SK-N-SH (cell line): ENCODE measurements at regions not wholly inside any gene's neighbourhood (a gene's known extent, or its start where the extent isn't known, plus 50 kb on each side); places are given as distances from the start of the nearest gene placed in this dataset.

Experiments used
- CTCF ChIA-PET: fragments of 300-600, 350-600 bp; formaldehyde crosslinking; extraction: SDS; loops from one replicate; lab custom pipeline; 2021; lab: Yijun Ruan, JAX
- POLR2A ChIA-PET: fragments of 350-600 bp; sonication (Branson Sonifier 250); formaldehyde crosslinking; extraction: SDS; loops from one replicate; lab custom pipeline; 2020; ENCODE audit warnings: antibody characterized with exemption, inconsistent platforms; lab: Yijun Ruan, JAX
- DNase-seq: peaks from one replicate; pipeline ENCODE4 v3.0.0; 2012
- H2AFZ ChIP-seq: fragments of 200-600 bp; sonication (generic); 2 replicates; pipeline ENCODE4 v1.8.1; 2016; ENCODE audit warnings: antibody characterized with exemption, mild to moderate bottlenecking, low read depth
- H3F3A ChIP-seq: fragments of 200-600 bp; sonication (generic); replicated peaks from 2 replicates; pipeline ENCODE3; 2016; ENCODE audit warnings: antibody characterized with exemption, mild to moderate bottlenecking; ENCODE audit not compliant: insufficient read depth
- H3K27ac ChIP-seq, 2 experiments: fragments of 200-500 bp in 1 of 2; fragments of 200-600 bp in 1 of 2; sonication (Bioruptor generic) in 1 of 2; sonication (generic), shearing (Covaris generic) in 1 of 2; 2 replicates each; pipeline versions ENCODE4 v1.5.1 to v1.6.1; 2014 to 2016; ENCODE audit warnings: low read depth in 2 of 2, inconsistent platforms in 1 of 2, low read length in 1 of 2, mild to moderate bottlenecking in 1 of 2, mixed read lengths in 1 of 2
- H3K27me3 ChIP-seq: fragments of 200-600 bp; sonication (generic), shearing (Covaris generic); 2 replicates; pipeline ENCODE4 v1.6.1; 2016; ENCODE audit warnings: mixed run types; ENCODE audit not compliant: insufficient read depth
- H3K36me3 ChIP-seq, 2 experiments: fragments of 200-500 bp in 1 of 2; fragments of 200-600 bp in 1 of 2; sonication (Bioruptor generic) in 1 of 2; sonication (generic) in 1 of 2; replicated peaks in 1 of 2; 2 replicates each; pipeline versions ENCODE3 to v1.5.1; 2014 to 2016; ENCODE audit warnings: low read length in 1 of 2, mild to moderate bottlenecking in 1 of 2; ENCODE audit not compliant: insufficient read depth in 2 of 2, control insufficient read depth in 1 of 2
- H3K4me1 ChIP-seq, 2 experiments: fragments of 200-500 bp in 1 of 2; fragments of 200-600 bp in 1 of 2; sonication (Bioruptor generic) in 1 of 2; sonication (generic), shearing (Covaris generic) in 1 of 2; 2 replicates each; pipeline versions ENCODE4 v1.5.1 to v1.6.1; 2014 to 2016; ENCODE audit warnings: low read depth in 1 of 2, low read length in 1 of 2, mixed run types in 1 of 2; ENCODE audit not compliant: insufficient read depth in 2 of 2, control insufficient read depth in 1 of 2
- H3K4me2 ChIP-seq: fragments of 200-600 bp; sonication (generic), shearing (Covaris generic); 2 replicates; pipeline ENCODE4 v1.6.1; 2017; ENCODE audit warnings: mixed run types
- H3K4me3 ChIP-seq, 2 experiments: fragments of 200-500 bp in 1 of 2; fragments of 200-600 bp in 1 of 2; sonication (Bioruptor generic) in 1 of 2; sonication (generic), shearing (Covaris generic) in 1 of 2; 2 replicates each; pipeline versions ENCODE4 v1.5.1 to v1.8.1; 2014 to 2016; ENCODE audit warnings: low read depth in 2 of 2, inconsistent platforms in 1 of 2, low read length in 1 of 2, mild to moderate bottlenecking in 1 of 2, mixed read lengths in 1 of 2, moderate library complexity in 1 of 2
- H3K79me2 ChIP-seq: fragments of 200-600 bp; sonication (generic); 2 replicates; pipeline ENCODE4 v1.8.1; 2017; ENCODE audit warnings: mild to moderate bottlenecking; ENCODE audit not compliant: insufficient read depth
- H3K9ac ChIP-seq: fragments of 200-600 bp; sonication (generic); 2 replicates; pipeline ENCODE4 v1.6.1; 2017; ENCODE audit warnings: mixed run types
- H3K9me2 ChIP-seq: fragments of 200-600 bp; sonication (generic); 2 replicates; pipeline ENCODE4 v1.6.1; 2017; ENCODE audit warnings: mixed run types
- H3K9me3 ChIP-seq: fragments of 200-600 bp; sonication (generic); 2 replicates; pipeline ENCODE4 v1.6.1; 2017; ENCODE audit warnings: mixed run types, mild to moderate bottlenecking, moderate library complexity
- H4K20me1 ChIP-seq: fragments of 200-600 bp; sonication (generic); 2 replicates; pipeline ENCODE4 v1.6.1; 2017; ENCODE audit warnings: mild to moderate bottlenecking, mixed run types; ENCODE audit not compliant: insufficient read depth
- CHD2 ChIP-seq: fragments of 150-350 bp; IDR thresholded peaks from 2 replicates; pipeline ENCODE4 v1.6.1; 2018; ENCODE audit warnings: low read length; ENCODE audit not compliant: partially characterized antibody
- EP300 ChIP-seq, 2 experiments: IDR thresholded peaks; 2 replicates each; pipeline versions ENCODE4 v1.4.0 to v1.6.1; 2012; ENCODE audit warnings: borderline replicate concordance in 1 of 2, low read depth in 1 of 2, low read length in 1 of 2
- FOXJ3 ChIP-seq: sonication (generic); formaldehyde crosslinking; IDR thresholded peaks from 2 replicates; pipeline ENCODE4 v1.5.1; 2020; ENCODE audit warnings: mild to moderate bottlenecking, missing genetic modification reagents
- JUND ChIP-seq: IDR thresholded peaks from 2 replicates; pipeline ENCODE4 v1.4.0; 2012
- MEF2A ChIP-seq: IDR thresholded peaks from 2 replicates; pipeline ENCODE4 v1.4.0; 2012; ENCODE audit warnings: low read depth, borderline replicate concordance
- MXI1 ChIP-seq: IDR thresholded peaks from 2 replicates; pipeline ENCODE4 v1.6.1; 2012; ENCODE audit warnings: mild to moderate bottlenecking, low read depth, low read length, improper control_type of control experiment
- NFIC ChIP-seq: IDR thresholded peaks from 2 replicates; pipeline ENCODE4 v1.4.0; 2012; ENCODE audit warnings: borderline replicate concordance
- SIN3A ChIP-seq: IDR thresholded peaks from 2 replicates; pipeline ENCODE4 v1.6.1; 2012; ENCODE audit warnings: low read depth, mild to moderate bottlenecking, low read length, moderate library complexity, borderline replicate concordance
- SMC3 ChIP-seq: IDR thresholded peaks from 2 replicates; pipeline ENCODE4 v1.6.1; 2012; ENCODE audit warnings: low read depth, low read length, improper control_type of control experiment
- WGBS: methylation state at CpG from one replicate; pipeline ENCODE4 v1.1.6; 2017; ENCODE audit warnings: low lambda C conversion rate; 5-methylcytosine and 5-hydroxymethylcytosine counted together
- TF ChIP-seq, protein P1 (sequence below): IDR thresholded peaks from 2 replicates; pipeline ENCODE4 v1.4.0; 2012; ENCODE audit warnings: low read depth, borderline replicate concordance
- TF ChIP-seq, protein P2 (sequence below): fragments of 150-350 bp; IDR thresholded peaks from 2 replicates; pipeline ENCODE4 v1.6.1; 2016; ENCODE audit warnings: mild to moderate bottlenecking, low read depth, low read length
- TF ChIP-seq, protein P3 (sequence below): fragments of 150-350 bp; IDR thresholded peaks from 2 replicates; pipeline ENCODE4 v1.6.1; 2017; ENCODE audit warnings: antibody characterized with exemption, low read length, low read depth, borderline replicate concordance
- TF ChIP-seq, protein P4 (sequence below): fragments of 200-600 bp; sonication (generic); IDR thresholded peaks from 2 replicates; pipeline ENCODE4 v1.6.1; 2017; ENCODE audit warnings: antibody characterized with exemption, mild to moderate bottlenecking, moderate library complexity
- TF ChIP-seq, protein P5 (sequence below): IDR thresholded peaks from 2 replicates; pipeline ENCODE4; 2012

DNA sequence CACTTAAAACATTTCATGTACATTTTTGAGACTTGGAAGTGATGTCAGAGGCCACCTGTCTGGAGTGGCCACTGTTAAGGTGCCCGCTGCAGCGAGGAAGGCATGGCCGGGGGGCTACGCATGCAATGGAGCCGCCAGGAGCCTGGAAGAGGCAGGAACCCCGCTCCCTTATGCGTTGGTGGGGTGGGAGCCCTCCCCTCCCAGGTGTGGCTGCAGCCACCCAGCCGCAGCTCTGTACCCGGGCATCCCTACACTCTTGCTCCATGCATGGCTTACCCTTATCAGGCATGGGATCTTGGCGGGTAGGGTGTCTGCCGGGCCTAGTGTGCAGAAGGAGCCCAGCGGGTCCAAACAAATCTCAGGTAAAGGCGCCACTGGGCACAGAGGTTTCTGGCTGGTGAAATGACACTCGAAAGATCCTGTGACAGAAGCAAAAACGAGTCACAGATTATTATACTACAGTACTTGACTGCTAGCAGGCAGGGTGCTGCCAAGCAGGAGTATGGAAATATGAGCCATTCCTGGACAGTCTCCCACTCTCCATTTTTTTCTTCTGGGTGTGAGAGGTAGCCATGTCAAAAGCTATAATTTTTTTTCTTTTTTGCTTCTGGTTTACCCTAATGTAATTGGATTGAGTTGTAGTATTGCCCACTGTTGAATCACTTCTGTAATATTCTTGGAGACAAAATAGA is 1606.3 kb upstream of the MIR17HG start:
- no peak for DNase-seq
- POLR2A ChIA-PET: no interaction called here
- no peaks in the 10 kb centered on the region for H3K36me3 ChIP-seq
- H3K79me2 ChIP-seq: no peaks in the 10 kb centered on the region
- TF ChIP-seq FOXJ3 (CRISPR knock-in tag) (no peak), JUND (no peak), SIN3A (no peak), CHD2 (no peak), MEF2A (no peak), SMC3 (no peak), MXI1 (no peak), EP300 (IDR thresholded peaks at IDR 0.05; ENCODE audit: borderline replicate concordance in 1 of 2, low read depth in 1 of 2, low read length in 1 of 2) (no peak), NFIC (no peak)
- TF ChIP-seq, protein P1, sequence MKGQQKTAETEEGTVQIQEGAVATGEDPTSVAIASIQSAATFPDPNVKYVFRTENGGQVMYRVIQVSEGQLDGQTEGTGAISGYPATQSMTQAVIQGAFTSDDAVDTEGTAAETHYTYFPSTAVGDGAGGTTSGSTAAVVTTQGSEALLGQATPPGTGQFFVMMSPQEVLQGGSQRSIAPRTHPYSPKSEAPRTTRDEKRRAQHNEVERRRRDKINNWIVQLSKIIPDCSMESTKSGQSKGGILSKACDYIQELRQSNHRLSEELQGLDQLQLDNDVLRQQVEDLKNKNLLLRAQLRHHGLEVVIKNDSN: no peak
- TF ChIP-seq, protein P2, sequence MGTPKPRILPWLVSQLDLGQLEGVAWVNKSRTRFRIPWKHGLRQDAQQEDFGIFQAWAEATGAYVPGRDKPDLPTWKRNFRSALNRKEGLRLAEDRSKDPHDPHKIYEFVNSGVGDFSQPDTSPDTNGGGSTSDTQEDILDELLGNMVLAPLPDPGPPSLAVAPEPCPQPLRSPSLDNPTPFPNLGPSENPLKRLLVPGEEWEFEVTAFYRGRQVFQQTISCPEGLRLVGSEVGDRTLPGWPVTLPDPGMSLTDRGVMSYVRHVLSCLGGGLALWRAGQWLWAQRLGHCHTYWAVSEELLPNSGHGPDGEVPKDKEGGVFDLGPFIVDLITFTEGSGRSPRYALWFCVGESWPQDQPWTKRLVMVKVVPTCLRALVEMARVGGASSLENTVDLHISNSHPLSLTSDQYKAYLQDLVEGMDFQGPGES: no peak
- TF ChIP-seq, protein P3, sequence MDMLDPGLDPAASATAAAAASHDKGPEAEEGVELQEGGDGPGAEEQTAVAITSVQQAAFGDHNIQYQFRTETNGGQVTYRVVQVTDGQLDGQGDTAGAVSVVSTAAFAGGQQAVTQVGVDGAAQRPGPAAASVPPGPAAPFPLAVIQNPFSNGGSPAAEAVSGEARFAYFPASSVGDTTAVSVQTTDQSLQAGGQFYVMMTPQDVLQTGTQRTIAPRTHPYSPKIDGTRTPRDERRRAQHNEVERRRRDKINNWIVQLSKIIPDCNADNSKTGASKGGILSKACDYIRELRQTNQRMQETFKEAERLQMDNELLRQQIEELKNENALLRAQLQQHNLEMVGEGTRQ: no peak
- TF ChIP-seq, protein P4, sequence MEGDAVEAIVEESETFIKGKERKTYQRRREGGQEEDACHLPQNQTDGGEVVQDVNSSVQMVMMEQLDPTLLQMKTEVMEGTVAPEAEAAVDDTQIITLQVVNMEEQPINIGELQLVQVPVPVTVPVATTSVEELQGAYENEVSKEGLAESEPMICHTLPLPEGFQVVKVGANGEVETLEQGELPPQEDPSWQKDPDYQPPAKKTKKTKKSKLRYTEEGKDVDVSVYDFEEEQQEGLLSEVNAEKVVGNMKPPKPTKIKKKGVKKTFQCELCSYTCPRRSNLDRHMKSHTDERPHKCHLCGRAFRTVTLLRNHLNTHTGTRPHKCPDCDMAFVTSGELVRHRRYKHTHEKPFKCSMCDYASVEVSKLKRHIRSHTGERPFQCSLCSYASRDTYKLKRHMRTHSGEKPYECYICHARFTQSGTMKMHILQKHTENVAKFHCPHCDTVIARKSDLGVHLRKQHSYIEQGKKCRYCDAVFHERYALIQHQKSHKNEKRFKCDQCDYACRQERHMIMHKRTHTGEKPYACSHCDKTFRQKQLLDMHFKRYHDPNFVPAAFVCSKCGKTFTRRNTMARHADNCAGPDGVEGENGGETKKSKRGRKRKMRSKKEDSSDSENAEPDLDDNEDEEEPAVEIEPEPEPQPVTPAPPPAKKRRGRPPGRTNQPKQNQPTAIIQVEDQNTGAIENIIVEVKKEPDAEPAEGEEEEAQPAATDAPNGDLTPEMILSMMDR: no peak
- TF ChIP-seq, protein P5, sequence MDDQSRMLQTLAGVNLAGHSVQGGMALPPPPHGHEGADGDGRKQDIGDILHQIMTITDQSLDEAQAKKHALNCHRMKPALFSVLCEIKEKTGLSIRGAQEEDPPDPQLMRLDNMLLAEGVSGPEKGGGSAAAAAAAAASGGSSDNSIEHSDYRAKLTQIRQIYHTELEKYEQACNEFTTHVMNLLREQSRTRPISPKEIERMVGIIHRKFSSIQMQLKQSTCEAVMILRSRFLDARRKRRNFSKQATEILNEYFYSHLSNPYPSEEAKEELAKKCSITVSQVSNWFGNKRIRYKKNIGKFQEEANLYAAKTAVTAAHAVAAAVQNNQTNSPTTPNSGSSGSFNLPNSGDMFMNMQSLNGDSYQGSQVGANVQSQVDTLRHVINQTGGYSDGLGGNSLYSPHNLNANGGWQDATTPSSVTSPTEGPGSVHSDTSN: no peak
- H3K9me3 ChIP-seq: no peaks in the 10 kb centered on the region
- no peaks in the 10 kb centered on the region; a peak in 1 of 4 replicates for H3K4me1 ChIP-seq
- no peak overlapping the region for H3K27ac ChIP-seq
- H3K9ac ChIP-seq: no peak overlapping the region
- CTCF ChIA-PET: no interaction called here
- H3F3A ChIP-seq: no peaks in the 10 kb centered on the region
- H4K20me1 ChIP-seq: no peaks in the 10 kb centered on the region
- H3K9me2 ChIP-seq: no peaks in the 10 kb centered on the region
- H3K4me2 ChIP-seq: no peak overlapping the region
- H2AFZ ChIP-seq: no peak overlapping the region
- 57% methylated on average over 9 of the region's 15 CpGs for WGBS
- no peak overlapping the region for H3K4me3 ChIP-seq
- no peaks in the 10 kb centered on the region for H3K27me3 ChIP-seq
